HL-60 (cell line): ENCODE measurements at regions not wholly inside any gene's neighbourhood (a gene's known extent, or its start where the extent isn't known, plus 50 kb on each side); places are given as distances from the start of the nearest gene placed in this dataset.

Source experiments
- DNase-seq, 2 experiments: peaks; one replicate each; pipeline ENCODE4 v3.0.0-alpha.2; 2010 to 2020; ENCODE audit warnings: low read depth in 1 of 2, low spot score in 1 of 2
- H3K27ac ChIP-seq: fragments of 250-450 bp; sonication (Bioruptor Pico); replicated peaks from 2 replicates; pipeline ENCODE4 v1.5.1; 2020; ENCODE audit warnings: mild to moderate bottlenecking, moderate library complexity
- H3K27me3 ChIP-seq: fragments of 250-450 bp; sonication (Bioruptor Pico); 2 replicates; pipeline ENCODE4 v1.5.1; 2021; ENCODE audit warnings: mild to moderate bottlenecking, moderate library complexity; ENCODE audit not compliant: insufficient read depth, poor library complexity, severe bottlenecking
- H3K4me3 ChIP-seq: replicated peaks from 2 replicates; pipeline ENCODE4 v1.5.1; 2011; ENCODE audit warnings: mild to moderate bottlenecking, control low read depth, low read length; ENCODE audit not compliant: insufficient read depth
- GABPA ChIP-seq: IDR thresholded peaks from 2 replicates; pipeline ENCODE4 v1.6.1; 2012; ENCODE audit warnings: low read depth
- POLR2AphosphoS5 ChIP-seq: IDR thresholded peaks from 2 replicates; pipeline ENCODE4 v1.6.1; 2012; ENCODE audit warnings: low read depth
- SPI1 ChIP-seq: IDR thresholded peaks from 2 replicates; pipeline ENCODE4 v1.6.1; 2012; ENCODE audit warnings: low read depth, mild to moderate bottlenecking, borderline replicate concordance
- TF ChIP-seq, protein P1 (sequence below): IDR thresholded peaks from 2 replicates; pipeline ENCODE4 v1.6.1; 2012; ENCODE audit warnings: low read depth; ENCODE audit not compliant: insufficient replicate concordance
- TF ChIP-seq, protein P2 (sequence below): IDR thresholded peaks from one replicate; pipeline ENCODE4 v1.5.1; 2011; ENCODE audit warnings: low read length, control low read depth, inconsistent platforms; ENCODE audit not compliant: insufficient read depth

DNA sequence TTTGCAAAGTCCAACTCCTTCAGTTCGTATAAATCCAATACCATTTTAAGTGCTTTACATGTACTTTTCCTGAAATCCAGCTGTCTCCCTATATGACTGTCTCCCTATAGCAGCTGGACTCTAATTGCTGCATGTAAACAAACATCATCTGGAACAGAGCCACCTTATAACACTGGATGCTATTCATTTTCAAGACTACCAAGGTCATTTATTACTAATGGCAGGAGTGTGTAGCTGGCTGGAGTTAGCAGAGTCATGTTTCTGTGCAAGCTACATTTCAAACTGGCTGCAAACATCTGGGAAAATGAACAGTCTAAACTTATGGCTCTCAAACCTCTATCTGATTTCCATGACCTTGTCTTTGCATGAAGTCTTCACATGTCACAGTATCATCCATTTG lies 575.2 kb downstream of the PIK3C3 start:
- no peak for DNase-seq
- Histone ChIP-seq H3K4me3 (no peak overlapping the region), H3K27ac (no peak overlapping the region), H3K27me3 (no peaks in the 10 kb centered on the region)
- TF ChIP-seq, protein P1, sequence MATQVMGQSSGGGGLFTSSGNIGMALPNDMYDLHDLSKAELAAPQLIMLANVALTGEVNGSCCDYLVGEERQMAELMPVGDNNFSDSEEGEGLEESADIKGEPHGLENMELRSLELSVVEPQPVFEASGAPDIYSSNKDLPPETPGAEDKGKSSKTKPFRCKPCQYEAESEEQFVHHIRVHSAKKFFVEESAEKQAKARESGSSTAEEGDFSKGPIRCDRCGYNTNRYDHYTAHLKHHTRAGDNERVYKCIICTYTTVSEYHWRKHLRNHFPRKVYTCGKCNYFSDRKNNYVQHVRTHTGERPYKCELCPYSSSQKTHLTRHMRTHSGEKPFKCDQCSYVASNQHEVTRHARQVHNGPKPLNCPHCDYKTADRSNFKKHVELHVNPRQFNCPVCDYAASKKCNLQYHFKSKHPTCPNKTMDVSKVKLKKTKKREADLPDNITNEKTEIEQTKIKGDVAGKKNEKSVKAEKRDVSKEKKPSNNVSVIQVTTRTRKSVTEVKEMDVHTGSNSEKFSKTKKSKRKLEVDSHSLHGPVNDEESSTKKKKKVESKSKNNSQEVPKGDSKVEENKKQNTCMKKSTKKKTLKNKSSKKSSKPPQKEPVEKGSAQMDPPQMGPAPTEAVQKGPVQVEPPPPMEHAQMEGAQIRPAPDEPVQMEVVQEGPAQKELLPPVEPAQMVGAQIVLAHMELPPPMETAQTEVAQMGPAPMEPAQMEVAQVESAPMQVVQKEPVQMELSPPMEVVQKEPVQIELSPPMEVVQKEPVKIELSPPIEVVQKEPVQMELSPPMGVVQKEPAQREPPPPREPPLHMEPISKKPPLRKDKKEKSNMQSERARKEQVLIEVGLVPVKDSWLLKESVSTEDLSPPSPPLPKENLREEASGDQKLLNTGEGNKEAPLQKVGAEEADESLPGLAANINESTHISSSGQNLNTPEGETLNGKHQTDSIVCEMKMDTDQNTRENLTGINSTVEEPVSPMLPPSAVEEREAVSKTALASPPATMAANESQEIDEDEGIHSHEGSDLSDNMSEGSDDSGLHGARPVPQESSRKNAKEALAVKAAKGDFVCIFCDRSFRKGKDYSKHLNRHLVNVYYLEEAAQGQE = no peak
- TF ChIP-seq SPI1 = no peak
- no peak for TF ChIP-seq GABPA
- TF ChIP-seq, protein P2, sequence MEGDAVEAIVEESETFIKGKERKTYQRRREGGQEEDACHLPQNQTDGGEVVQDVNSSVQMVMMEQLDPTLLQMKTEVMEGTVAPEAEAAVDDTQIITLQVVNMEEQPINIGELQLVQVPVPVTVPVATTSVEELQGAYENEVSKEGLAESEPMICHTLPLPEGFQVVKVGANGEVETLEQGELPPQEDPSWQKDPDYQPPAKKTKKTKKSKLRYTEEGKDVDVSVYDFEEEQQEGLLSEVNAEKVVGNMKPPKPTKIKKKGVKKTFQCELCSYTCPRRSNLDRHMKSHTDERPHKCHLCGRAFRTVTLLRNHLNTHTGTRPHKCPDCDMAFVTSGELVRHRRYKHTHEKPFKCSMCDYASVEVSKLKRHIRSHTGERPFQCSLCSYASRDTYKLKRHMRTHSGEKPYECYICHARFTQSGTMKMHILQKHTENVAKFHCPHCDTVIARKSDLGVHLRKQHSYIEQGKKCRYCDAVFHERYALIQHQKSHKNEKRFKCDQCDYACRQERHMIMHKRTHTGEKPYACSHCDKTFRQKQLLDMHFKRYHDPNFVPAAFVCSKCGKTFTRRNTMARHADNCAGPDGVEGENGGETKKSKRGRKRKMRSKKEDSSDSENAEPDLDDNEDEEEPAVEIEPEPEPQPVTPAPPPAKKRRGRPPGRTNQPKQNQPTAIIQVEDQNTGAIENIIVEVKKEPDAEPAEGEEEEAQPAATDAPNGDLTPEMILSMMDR = no peak
- TF ChIP-seq POLR2AphosphoS5 = no peak

DNA sequence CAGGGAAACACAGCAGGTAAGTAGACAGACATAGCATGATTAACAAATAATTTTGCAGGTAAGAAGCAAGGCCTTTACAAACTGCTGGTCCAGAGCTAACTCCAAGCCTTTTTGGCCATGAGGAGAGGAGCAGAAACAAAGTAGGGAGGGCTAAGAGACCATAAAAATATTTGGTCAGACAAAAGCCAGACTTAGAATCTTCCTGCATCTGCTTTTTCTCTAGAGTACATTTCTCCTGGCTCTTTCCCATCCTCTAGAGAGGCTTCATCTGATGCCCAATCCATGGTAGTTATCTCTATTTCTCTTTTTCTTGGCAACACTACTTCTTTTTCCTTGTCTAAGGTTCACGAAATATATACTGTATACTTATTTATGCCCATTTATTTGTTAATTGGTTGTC lies 577.1 kb downstream of the PIK3C3 start:
- no peak for DNase-seq
- TF ChIP-seq, protein P2 = no peak
- no peak for TF ChIP-seq GABPA
- TF ChIP-seq, protein P1 = no peak
- no peak for TF ChIP-seq POLR2AphosphoS5
- no peak for TF ChIP-seq SPI1
- Histone ChIP-seq H3K27me3 (peaks cover 2% of the 10 kb centered on the region), H3K27ac (no peak overlapping the region), H3K4me3 (no peak overlapping the region)

DNA sequence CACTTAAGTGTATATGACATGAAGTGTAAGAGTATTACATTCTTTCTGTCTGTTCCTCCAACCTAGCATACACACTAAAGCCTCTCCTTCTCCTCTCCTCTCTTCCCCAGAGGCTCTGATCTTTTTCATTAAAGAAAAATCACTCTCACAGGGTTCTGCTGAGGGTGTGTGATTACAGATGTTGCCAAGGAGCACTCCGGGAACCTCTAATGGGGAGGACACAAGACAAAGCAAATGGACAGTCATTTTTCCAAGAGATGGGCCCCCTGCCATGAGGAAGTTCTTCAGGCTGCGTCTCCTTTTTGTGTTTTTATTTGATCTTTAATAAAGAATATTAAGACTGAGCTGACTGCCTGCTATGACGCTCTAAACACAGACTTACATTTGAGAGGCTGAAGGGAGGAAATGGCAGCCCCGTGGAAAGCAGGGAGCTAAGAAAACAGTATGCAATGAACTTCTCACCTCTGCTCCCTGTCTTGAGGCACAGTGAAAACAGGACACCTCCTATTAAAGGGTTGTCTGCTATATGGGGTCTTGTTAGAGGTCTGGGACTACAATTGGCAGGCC lies 578.1 kb downstream of the PIK3C3 start:
- TF ChIP-seq GABPA (no peak), POLR2AphosphoS5 (no peak), SPI1 (no peak)
- TF ChIP-seq, protein P1 = no peak
- TF ChIP-seq, protein P2 = no peak
- DNase-seq = no peak
- no peak overlapping the region for H3K27ac ChIP-seq
- H3K27me3 ChIP-seq = peaks cover 2% of the 10 kb centered on the region
- no peak overlapping the region for H3K4me3 ChIP-seq
